SK-N-SH (cell line): ENCODE measurements at regions not wholly inside any gene's neighbourhood (a gene's known extent, or its start where the extent isn't known, plus 50 kb on each side); places are given as distances from the start of the nearest gene placed in this dataset.

Experiments used
- CTCF ChIA-PET: fragments of 300-600, 350-600 bp; formaldehyde crosslinking; extraction: SDS; loops from one replicate; lab custom pipeline; 2021; lab: Yijun Ruan, JAX
- POLR2A ChIA-PET: fragments of 350-600 bp; sonication (Branson Sonifier 250); formaldehyde crosslinking; extraction: SDS; loops from one replicate; lab custom pipeline; 2020; ENCODE audit warnings: antibody characterized with exemption, inconsistent platforms; lab: Yijun Ruan, JAX
- DNase-seq: peaks from one replicate; pipeline ENCODE4 v3.0.0; 2012
- H2AFZ ChIP-seq: fragments of 200-600 bp; sonication (generic); 2 replicates; pipeline ENCODE4 v1.8.1; 2016; ENCODE audit warnings: antibody characterized with exemption, mild to moderate bottlenecking, low read depth
- H3F3A ChIP-seq: fragments of 200-600 bp; sonication (generic); replicated peaks from 2 replicates; pipeline ENCODE3; 2016; ENCODE audit warnings: antibody characterized with exemption, mild to moderate bottlenecking; ENCODE audit not compliant: insufficient read depth
- H3K27ac ChIP-seq, 2 experiments: fragments of 200-500 bp in 1 of 2; fragments of 200-600 bp in 1 of 2; sonication (Bioruptor generic) in 1 of 2; sonication (generic), shearing (Covaris generic) in 1 of 2; 2 replicates each; pipeline versions ENCODE4 v1.5.1 to v1.6.1; 2014 to 2016; ENCODE audit warnings: low read depth in 2 of 2, inconsistent platforms in 1 of 2, low read length in 1 of 2, mild to moderate bottlenecking in 1 of 2, mixed read lengths in 1 of 2
- H3K27me3 ChIP-seq: fragments of 200-600 bp; sonication (generic), shearing (Covaris generic); 2 replicates; pipeline ENCODE4 v1.6.1; 2016; ENCODE audit warnings: mixed run types; ENCODE audit not compliant: insufficient read depth
- H3K36me3 ChIP-seq, 2 experiments: fragments of 200-500 bp in 1 of 2; fragments of 200-600 bp in 1 of 2; sonication (Bioruptor generic) in 1 of 2; sonication (generic) in 1 of 2; replicated peaks in 1 of 2; 2 replicates each; pipeline versions ENCODE3 to v1.5.1; 2014 to 2016; ENCODE audit warnings: low read length in 1 of 2, mild to moderate bottlenecking in 1 of 2; ENCODE audit not compliant: insufficient read depth in 2 of 2, control insufficient read depth in 1 of 2
- H3K4me1 ChIP-seq, 2 experiments: fragments of 200-500 bp in 1 of 2; fragments of 200-600 bp in 1 of 2; sonication (Bioruptor generic) in 1 of 2; sonication (generic), shearing (Covaris generic) in 1 of 2; 2 replicates each; pipeline versions ENCODE4 v1.5.1 to v1.6.1; 2014 to 2016; ENCODE audit warnings: low read depth in 1 of 2, low read length in 1 of 2, mixed run types in 1 of 2; ENCODE audit not compliant: insufficient read depth in 2 of 2, control insufficient read depth in 1 of 2
- H3K4me2 ChIP-seq: fragments of 200-600 bp; sonication (generic), shearing (Covaris generic); 2 replicates; pipeline ENCODE4 v1.6.1; 2017; ENCODE audit warnings: mixed run types
- H3K4me3 ChIP-seq, 2 experiments: fragments of 200-500 bp in 1 of 2; fragments of 200-600 bp in 1 of 2; sonication (Bioruptor generic) in 1 of 2; sonication (generic), shearing (Covaris generic) in 1 of 2; 2 replicates each; pipeline versions ENCODE4 v1.5.1 to v1.8.1; 2014 to 2016; ENCODE audit warnings: low read depth in 2 of 2, inconsistent platforms in 1 of 2, low read length in 1 of 2, mild to moderate bottlenecking in 1 of 2, mixed read lengths in 1 of 2, moderate library complexity in 1 of 2
- H3K79me2 ChIP-seq: fragments of 200-600 bp; sonication (generic); 2 replicates; pipeline ENCODE4 v1.8.1; 2017; ENCODE audit warnings: mild to moderate bottlenecking; ENCODE audit not compliant: insufficient read depth
- H3K9ac ChIP-seq: fragments of 200-600 bp; sonication (generic); 2 replicates; pipeline ENCODE4 v1.6.1; 2017; ENCODE audit warnings: mixed run types
- H3K9me2 ChIP-seq: fragments of 200-600 bp; sonication (generic); 2 replicates; pipeline ENCODE4 v1.6.1; 2017; ENCODE audit warnings: mixed run types
- H3K9me3 ChIP-seq: fragments of 200-600 bp; sonication (generic); 2 replicates; pipeline ENCODE4 v1.6.1; 2017; ENCODE audit warnings: mixed run types, mild to moderate bottlenecking, moderate library complexity
- H4K20me1 ChIP-seq: fragments of 200-600 bp; sonication (generic); 2 replicates; pipeline ENCODE4 v1.6.1; 2017; ENCODE audit warnings: mild to moderate bottlenecking, mixed run types; ENCODE audit not compliant: insufficient read depth
- CHD2 ChIP-seq: fragments of 150-350 bp; IDR thresholded peaks from 2 replicates; pipeline ENCODE4 v1.6.1; 2018; ENCODE audit warnings: low read length; ENCODE audit not compliant: partially characterized antibody
- CTCF ChIP-seq: fragments of 200-600 bp; sonication (generic); IDR thresholded peaks from 2 replicates; pipeline ENCODE4 v1.6.1; 2017; ENCODE audit warnings: antibody characterized with exemption, mild to moderate bottlenecking, moderate library complexity
- EP300 ChIP-seq, 2 experiments: IDR thresholded peaks; 2 replicates each; pipeline versions ENCODE4 v1.4.0 to v1.6.1; 2012; ENCODE audit warnings: borderline replicate concordance in 1 of 2, low read depth in 1 of 2, low read length in 1 of 2
- EZH2phosphoT487 ChIP-seq: fragments of 200-600 bp; sonication (generic); IDR thresholded peaks from 2 replicates; pipeline ENCODE4 v1.6.1; 2017; ENCODE audit warnings: low read depth, mixed run types, mild to moderate bottlenecking, antibody characterized with exemption, moderate library complexity, borderline replicate concordance
- GABPA ChIP-seq: IDR thresholded peaks from 2 replicates; pipeline ENCODE4 v1.4.0; 2012; ENCODE audit warnings: low read depth, mild to moderate bottlenecking
- MXI1 ChIP-seq: IDR thresholded peaks from 2 replicates; pipeline ENCODE4 v1.6.1; 2012; ENCODE audit warnings: mild to moderate bottlenecking, low read depth, low read length, improper control_type of control experiment
- NFIC ChIP-seq: IDR thresholded peaks from 2 replicates; pipeline ENCODE4 v1.4.0; 2012; ENCODE audit warnings: borderline replicate concordance
- POLR2AphosphoS5 ChIP-seq: IDR thresholded peaks from 2 replicates; pipeline ENCODE4 v1.6.1; 2012; ENCODE audit warnings: low read depth, low read length
- RCOR1 ChIP-seq: fragments of 150-350 bp; IDR thresholded peaks from 2 replicates; pipeline ENCODE4 v1.6.1; 2017; ENCODE audit warnings: antibody characterized with exemption, low read length
- REST ChIP-seq: IDR thresholded peaks from 2 replicates; pipeline ENCODE4 v1.6.1; 2012; ENCODE audit warnings: mild to moderate bottlenecking, low read depth, low read length, moderate library complexity
- RFX5 ChIP-seq: IDR thresholded peaks from 2 replicates; pipeline ENCODE4 v1.6.1; 2012; ENCODE audit warnings: mild to moderate bottlenecking, improper control_type of control experiment, low read length
- SMC3 ChIP-seq: IDR thresholded peaks from 2 replicates; pipeline ENCODE4 v1.6.1; 2012; ENCODE audit warnings: low read depth, low read length, improper control_type of control experiment
- TAF1 ChIP-seq: IDR thresholded peaks from 2 replicates; pipeline ENCODE4 v1.6.1; 2012; ENCODE audit warnings: low read depth, mild to moderate bottlenecking, low read length, moderate library complexity, borderline replicate concordance
- TCF12 ChIP-seq: IDR thresholded peaks from 2 replicates; pipeline ENCODE4 v1.4.0; 2012
- USF1 ChIP-seq: IDR thresholded peaks from 2 replicates; pipeline ENCODE4 v1.4.0; 2012; ENCODE audit warnings: low read depth, borderline replicate concordance
- YY1 ChIP-seq: IDR thresholded peaks from 2 replicates; pipeline ENCODE4 v1.4.0; 2012; ENCODE audit warnings: low read depth, mild to moderate bottlenecking
- WGBS: methylation state at CpG from one replicate; pipeline ENCODE4 v1.1.6; 2017; ENCODE audit warnings: low lambda C conversion rate; 5-methylcytosine and 5-hydroxymethylcytosine counted together
- TF ChIP-seq, protein P1 (sequence below): IDR thresholded peaks from 2 replicates; pipeline ENCODE4 v1.4.0; 2012; ENCODE audit warnings: low read depth
- TF ChIP-seq, protein P2 (sequence below): IDR thresholded peaks from 2 replicates; pipeline ENCODE4; 2012
- TF ChIP-seq, protein P3 (sequence below): fragments of 150-350 bp; IDR thresholded peaks from 2 replicates; pipeline ENCODE4 v1.6.1; 2016; ENCODE audit warnings: mild to moderate bottlenecking, low read depth, low read length

- no peak for TF ChIP-seq EP300 (IDR thresholded peaks at IDR 0.05; ENCODE audit: borderline replicate concordance in 1 of 2, low read depth in 1 of 2, low read length in 1 of 2)
Observed at GRCh38 chr9:82418334-82418733, 429.8 kb downstream of the SPATA31D1 start (continued).

- Histone ChIP-seq H3K27ac (no peak overlapping the region), H3K4me2 (no peak overlapping the region), H3K9me3 (no peaks in the 10 kb centered on the region), H3F3A (no peaks in the 10 kb centered on the region), H3K9ac (no peak overlapping the region), H3K27me3 (no peaks in the 10 kb centered on the region), H4K20me1 (no peaks in the 10 kb centered on the region), H3K79me2 (no peaks in the 10 kb centered on the region), H3K36me3 (no peaks in the 10 kb centered on the region), H3K4me1 (no peaks in the 10 kb centered on the region), H2AFZ (no peak overlapping the region), H3K9me2 (0 out of 2 replicates have a peak, but pooled peaks cover 3% of the 10 kb centered on the region), H3K4me3 (no peak overlapping the region)
- DNase-seq = no peak
- ChIA-PET CTCF (interaction anchor here (1.0 kb wide), 1 partner anchor 45 kb away, joined by 3 read pairs; no protein-coding TSS in a partner anchor), POLR2A (no interaction called here)
- 58% methylated on average over 3 of the region's 3 CpGs for WGBS
- TF ChIP-seq YY1 = no peak
- TF ChIP-seq MXI1 = no peak
- no peak for TF ChIP-seq GABPA
- no peak for TF ChIP-seq RCOR1
- no peak for TF ChIP-seq USF1
- TF ChIP-seq, protein P1, sequence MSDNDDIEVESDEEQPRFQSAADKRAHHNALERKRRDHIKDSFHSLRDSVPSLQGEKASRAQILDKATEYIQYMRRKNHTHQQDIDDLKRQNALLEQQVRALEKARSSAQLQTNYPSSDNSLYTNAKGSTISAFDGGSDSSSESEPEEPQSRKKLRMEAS = no peak
- TF ChIP-seq RFX5 = no peak
- no peak for TF ChIP-seq NFIC
- TF ChIP-seq, protein P2, sequence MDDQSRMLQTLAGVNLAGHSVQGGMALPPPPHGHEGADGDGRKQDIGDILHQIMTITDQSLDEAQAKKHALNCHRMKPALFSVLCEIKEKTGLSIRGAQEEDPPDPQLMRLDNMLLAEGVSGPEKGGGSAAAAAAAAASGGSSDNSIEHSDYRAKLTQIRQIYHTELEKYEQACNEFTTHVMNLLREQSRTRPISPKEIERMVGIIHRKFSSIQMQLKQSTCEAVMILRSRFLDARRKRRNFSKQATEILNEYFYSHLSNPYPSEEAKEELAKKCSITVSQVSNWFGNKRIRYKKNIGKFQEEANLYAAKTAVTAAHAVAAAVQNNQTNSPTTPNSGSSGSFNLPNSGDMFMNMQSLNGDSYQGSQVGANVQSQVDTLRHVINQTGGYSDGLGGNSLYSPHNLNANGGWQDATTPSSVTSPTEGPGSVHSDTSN = no peak
- no peak for TF ChIP-seq TAF1
- no peak for TF ChIP-seq EZH2phosphoT487
- TF ChIP-seq, protein P3, sequence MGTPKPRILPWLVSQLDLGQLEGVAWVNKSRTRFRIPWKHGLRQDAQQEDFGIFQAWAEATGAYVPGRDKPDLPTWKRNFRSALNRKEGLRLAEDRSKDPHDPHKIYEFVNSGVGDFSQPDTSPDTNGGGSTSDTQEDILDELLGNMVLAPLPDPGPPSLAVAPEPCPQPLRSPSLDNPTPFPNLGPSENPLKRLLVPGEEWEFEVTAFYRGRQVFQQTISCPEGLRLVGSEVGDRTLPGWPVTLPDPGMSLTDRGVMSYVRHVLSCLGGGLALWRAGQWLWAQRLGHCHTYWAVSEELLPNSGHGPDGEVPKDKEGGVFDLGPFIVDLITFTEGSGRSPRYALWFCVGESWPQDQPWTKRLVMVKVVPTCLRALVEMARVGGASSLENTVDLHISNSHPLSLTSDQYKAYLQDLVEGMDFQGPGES = no peak
- TF ChIP-seq CTCF = no peak
- TF ChIP-seq POLR2AphosphoS5 = no peak
- TF ChIP-seq TCF12 = no peak
- no peak for TF ChIP-seq SMC3
- no peak for TF ChIP-seq CHD2
- no peak for TF ChIP-seq EP300 (IDR thresholded peaks at IDR 0.05; ENCODE audit: borderline replicate concordance in 1 of 2, low read depth in 1 of 2, low read length in 1 of 2)
- no peak for TF ChIP-seq REST
Observed at GRCh38 chr9:82419696-82420486, 431.3 kb downstream of the SPATA31D1 start.
